ENCODE measurements at regions not wholly inside any gene's neighbourhood (a gene's known extent, or its start where the extent isn't known, plus 50 kb on each side); places are given as distances from the start of the nearest gene placed in this dataset.

DNA sequence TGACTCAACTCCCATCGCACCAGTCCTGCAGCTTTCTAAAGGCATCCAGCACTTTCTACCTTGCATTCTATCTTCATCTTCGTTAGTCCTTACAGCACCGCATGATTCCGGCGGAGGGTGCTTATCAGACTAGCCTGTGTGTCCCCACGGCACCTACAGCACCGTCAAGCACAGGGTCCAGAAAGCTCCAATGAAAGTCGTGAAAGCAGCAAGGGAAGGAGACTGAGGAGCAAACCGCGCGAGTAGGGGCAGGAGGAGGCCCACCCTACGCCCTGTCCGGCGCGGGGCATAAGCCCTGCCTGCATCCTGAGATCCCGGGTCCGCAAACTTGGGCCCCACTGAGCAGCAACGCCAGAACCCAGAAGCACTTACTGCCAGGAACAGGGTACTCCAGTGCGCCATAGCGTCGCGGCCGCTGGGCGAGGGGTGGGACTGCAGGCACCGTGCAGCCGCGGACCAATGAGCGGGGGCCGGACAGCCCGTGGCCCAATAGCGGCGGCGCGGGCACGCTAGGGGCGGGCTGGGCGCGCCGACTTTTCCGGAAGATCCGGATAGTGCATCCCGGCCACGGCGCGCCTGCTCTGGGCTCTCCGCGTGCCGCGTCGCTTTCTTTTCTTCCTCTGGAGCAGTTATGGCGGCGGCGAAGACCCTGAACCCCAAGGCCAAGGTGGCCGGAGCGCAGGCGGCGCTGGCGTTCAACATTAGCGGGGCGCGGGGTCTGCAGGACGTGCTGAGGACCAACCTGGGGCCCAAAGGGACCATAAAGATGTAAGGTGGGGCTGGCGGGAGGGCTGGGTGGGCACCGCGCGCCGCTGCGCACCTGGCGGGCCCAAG, 122.1 kb upstream of the VKORC1L1 start (continued):
- peak; percentile 78 for TF ChIP-seq SP2 (IDR thresholded peaks at IDR 0.05; ENCODE audit: extremely low read depth, low read depth, low read length, poor library complexity, severe bottlenecking)
- TF ChIP-seq FIP1L1 (IDR thresholded peaks at IDR 0.05; ENCODE audit: low read depth, low read length, poor library complexity, severe bottlenecking) = peak; percentile 64
- 0 out of 2 replicates have a peak, but pooled peaks have one; percentile 6 for TF ChIP-seq JUN (IDR thresholded peaks at IDR 0.05; ENCODE audit: borderline replicate concordance, low read depth, low read length)
- peak; percentile 40; the same call in 1 of the 2 replicates for TF ChIP-seq JUN (CRISPR knock-in tag; IDR thresholded peaks at IDR 0.05; ENCODE audit: borderline replicate concordance)
- TF ChIP-seq TEAD1 (CRISPR knock-in tag; IDR thresholded peaks at IDR 0.05) = 0 out of 4 replicates have a peak, but pooled peaks of 1 of the 2 experiments have one; percentile 38
- TF ChIP-seq SREBF2 (CRISPR knock-in tag; IDR thresholded peaks at IDR 0.05) = no peak
- TF ChIP-seq DPF2 (IDR thresholded peaks at IDR 0.05) = peak; percentile 41; the same call in 1 of the 2 replicates
- TF ChIP-seq GATA2 (CRISPR knock-in tag; IDR thresholded peaks at IDR 0.05) = peak; percentile 34; the same call in 1 of the 2 replicates
- no peak for TF ChIP-seq FOXA1 (IDR thresholded peaks at IDR 0.05; ENCODE audit: borderline replicate concordance)
- TF ChIP-seq NELFE (IDR thresholded peaks at IDR 0.05; ENCODE audit: insufficient read depth, insufficient read length) = no peak
- peak; percentile 100 for TF ChIP-seq RBM25 (IDR thresholded peaks at IDR 0.05; ENCODE audit: low read depth, low read length, severe bottlenecking)
- no peak for TF ChIP-seq MTA2 (IDR thresholded peaks at IDR 0.05; ENCODE audit: low read depth)
- TF ChIP-seq GABPB1 (CRISPR knock-in tag; IDR thresholded peaks at IDR 0.05) = peak; percentile 43; the same call in 1 of the 2 replicates
- peak; percentile 95; the same call in 1 of the 2 replicates for TF ChIP-seq MBD2 (IDR thresholded peaks at IDR 0.05; ENCODE audit: borderline replicate concordance, low read depth)
- TF ChIP-seq CBX3 (IDR thresholded peaks at IDR 0.05; ENCODE audit: borderline replicate concordance in 1 of 2, low read length in 2 of 2) = peak in 1 of 2 experiments; percentile 47; a peak in 1 of 3 replicates
- TF ChIP-seq, protein P1, sequence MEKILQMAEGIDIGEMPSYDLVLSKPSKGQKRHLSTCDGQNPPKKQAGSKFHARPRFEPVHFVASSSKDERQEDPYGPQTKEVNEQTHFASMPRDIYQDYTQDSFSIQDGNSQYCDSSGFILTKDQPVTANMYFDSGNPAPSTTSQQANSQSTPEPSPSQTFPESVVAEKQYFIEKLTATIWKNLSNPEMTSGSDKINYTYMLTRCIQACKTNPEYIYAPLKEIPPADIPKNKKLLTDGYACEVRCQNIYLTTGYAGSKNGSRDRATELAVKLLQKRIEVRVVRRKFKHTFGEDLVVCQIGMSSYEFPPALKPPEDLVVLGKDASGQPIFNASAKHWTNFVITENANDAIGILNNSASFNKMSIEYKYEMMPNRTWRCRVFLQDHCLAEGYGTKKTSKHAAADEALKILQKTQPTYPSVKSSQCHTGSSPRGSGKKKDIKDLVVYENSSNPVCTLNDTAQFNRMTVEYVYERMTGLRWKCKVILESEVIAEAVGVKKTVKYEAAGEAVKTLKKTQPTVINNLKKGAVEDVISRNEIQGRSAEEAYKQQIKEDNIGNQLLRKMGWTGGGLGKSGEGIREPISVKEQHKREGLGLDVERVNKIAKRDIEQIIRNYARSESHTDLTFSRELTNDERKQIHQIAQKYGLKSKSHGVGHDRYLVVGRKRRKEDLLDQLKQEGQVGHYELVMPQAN (IDR thresholded peaks at IDR 0.05; ENCODE audit: borderline replicate concordance) = peak; percentile 1; the same call in 1 of the 2 replicates
- TF ChIP-seq SMARCA4 (IDR thresholded peaks at IDR 0.05) = peak; percentile 57
- TF ChIP-seq BCOR (IDR thresholded peaks at IDR 0.05) = peak; percentile 38
- TF ChIP-seq, protein P2, sequence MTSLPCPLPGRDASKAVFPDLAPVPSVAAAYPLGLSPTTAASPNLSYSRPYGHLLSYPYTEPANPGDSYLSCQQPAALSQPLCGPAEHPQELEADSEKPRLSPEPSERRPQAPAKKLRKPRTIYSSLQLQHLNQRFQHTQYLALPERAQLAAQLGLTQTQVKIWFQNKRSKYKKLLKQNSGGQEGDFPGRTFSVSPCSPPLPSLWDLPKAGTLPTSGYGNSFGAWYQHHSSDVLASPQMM (CRISPR knock-in tag; IDR thresholded peaks at IDR 0.05) = no peak
- TF ChIP-seq CREB1 (IDR thresholded peaks at IDR 0.05) = peak; percentile 60
- TF ChIP-seq CREB1 (CRISPR knock-in tag; IDR thresholded peaks at IDR 0.05) = peak; percentile 63; the same call in 1 of the 2 replicates
- TF ChIP-seq NCOA6 (IDR thresholded peaks at IDR 0.05) = no peak

Measured in K562 (cell line).